Natural killer cell treated with Interleukin-12 subunit alpha and Interleukin-12 subunit beta and Interleukin-15 and Interleukin-18, amount 100 ng/mL, for 72 hours (primary cell): ENCODE measurements at regions not wholly inside any gene's neighbourhood (a gene's known extent, or its start where the extent isn't known, plus 50 kb on each side); places are given as distances from the start of the nearest gene placed in this dataset.

Experiments
- ATAC-seq, 2 donors: fragments of 150-1000 bp; cut with Tn5 transposase in 1 of 2; sonication (Bioruptor Pico), chemical (Tn5 transposase) in 1 of 2; 2 replicates each; pipeline ENCODE4 v1.10.0; 2021
- DNase-seq: peaks from one replicate; pipeline ENCODE4 v3.0.0; 2022; ENCODE audit warnings: low spot score
- H3K27ac Mint-ChIP-seq, 2 donors: 1 replicate in 1 of 2; 2 replicates in 1 of 2; pipeline ENCODE4 v1.8.0; 2022; ENCODE audit warnings: mixed read lengths in 2 of 2, mild to moderate bottlenecking in 1 of 2, moderate library complexity in 1 of 2
- H3K27me3 Mint-ChIP-seq, 2 donors: 1 replicate in 1 of 2; 2 replicates in 1 of 2; pipeline ENCODE4 v1.8.0; 2022; ENCODE audit warnings: mixed read lengths in 2 of 2
- H3K36me3 Mint-ChIP-seq: one replicate; pipeline ENCODE4 v1.8.0; 2022; ENCODE audit warnings: mixed read lengths
- H3K4me1 Mint-ChIP-seq, 2 donors: 1 replicate in 1 of 2; 2 replicates in 1 of 2; pipeline ENCODE4 v1.8.0; 2022; ENCODE audit warnings: low read depth in 2 of 2, mixed read lengths in 2 of 2, mild to moderate bottlenecking in 1 of 2
- H3K4me3 Mint-ChIP-seq: one replicate; pipeline ENCODE4 v1.8.0; 2022; ENCODE audit warnings: mixed read lengths
- H3K9me3 Mint-ChIP-seq: 2 replicates; pipeline ENCODE4 v1.8.0; 2022; ENCODE audit warnings: mixed read lengths

- Mint-ChIP-seq H3K27ac (no peak overlapping the region), H3K27me3 (peaks cover 18 to 19% of the 10 kb centered on the region in 2 donors), H3K9me3 (no peaks in the 10 kb centered on the region), H3K36me3 (no peaks in the 10 kb centered on the region), H3K4me1 (no peaks in the 10 kb centered on the region), H3K4me3 (no peak overlapping the region)
- ATAC-seq (no peak), DNase-seq (no peak)
These were observed 376.0 kb downstream of the BCOR start for GRCh38 chrX:39721566-39722279.

GRCh38 chrX:39724544-39724943, 373.2 kb downstream of the BCOR start:
- Mint-ChIP-seq H3K4me1 (no peaks in the 10 kb centered on the region), H3K4me3 (no peak overlapping the region), H3K36me3 (no peaks in the 10 kb centered on the region), H3K9me3 (no peaks in the 10 kb centered on the region), H3K27me3 (peaks cover 19 to 27% of the 10 kb centered on the region in 2 donors), H3K27ac (no peak overlapping the region)
- ATAC-seq (peak; percentile 55 to 62), DNase-seq (no peak)

GRCh38 chrX:39725114-39725513, 372.6 kb downstream of the BCOR start:
- no peak overlapping the region for H3K27ac Mint-ChIP-seq
- H3K4me3 Mint-ChIP-seq = no peak overlapping the region
- no peaks in the 10 kb centered on the region for H3K4me1 Mint-ChIP-seq

GRCh38 chrX:39725928-39726619, 371.7 kb downstream of the BCOR start:
- Mint-ChIP-seq H3K4me3 (no peak overlapping the region), H3K9me3 (no peaks in the 10 kb centered on the region), H3K27me3 (peaks cover 19 to 32% of the 10 kb centered on the region in 2 donors), H3K27ac (no peak overlapping the region), H3K36me3 (no peaks in the 10 kb centered on the region), H3K4me1 (peaks cover 4 to 5% of the 10 kb centered on the region in 2 donors)
- no peak for ATAC-seq
- DNase-seq = no peak

More at GRCh38 chrX:39725114-39725513, 372.6 kb downstream of the BCOR start:
- ATAC-seq = no peak
- Mint-ChIP-seq H3K27me3 (peaks cover 19 to 27% of the 10 kb centered on the region in 2 donors), H3K9me3 (no peaks in the 10 kb centered on the region), H3K36me3 (no peaks in the 10 kb centered on the region)
- no peak for DNase-seq

GRCh38 chrX:39726771-39727170, 371.0 kb downstream of the BCOR start:
- H3K36me3 Mint-ChIP-seq = no peaks in the 10 kb centered on the region
- ATAC-seq = no peak
- DNase-seq = no peak
- H3K27me3 Mint-ChIP-seq = peaks cover 19 to 37% of the 10 kb centered on the region in 2 donors
- no peak overlapping the region for H3K27ac Mint-ChIP-seq
- peaks cover 4 to 5% of the 10 kb centered on the region in 2 donors for H3K4me1 Mint-ChIP-seq
- no peaks in the 10 kb centered on the region for H3K9me3 Mint-ChIP-seq
- no peak overlapping the region for H3K4me3 Mint-ChIP-seq

- no peak for ATAC-seq
- no peak for DNase-seq
These were observed 369.7 kb downstream of the BCOR start for GRCh38 chrX:39728025-39728424.

GRCh38 chrX:39728852-39729598, 368.7 kb downstream of the BCOR start:
- no peak overlapping the region for H3K4me3 Mint-ChIP-seq
- ATAC-seq (no peak), DNase-seq (no peak)
- H3K27me3 Mint-ChIP-seq = peaks cover 0 to 30% of the 10 kb centered on the region in 2 donors
- H3K4me1 Mint-ChIP-seq = peaks cover 4 to 5% of the 10 kb centered on the region in 2 donors
- H3K27ac Mint-ChIP-seq = no peak overlapping the region
- H3K36me3 Mint-ChIP-seq = no peaks in the 10 kb centered on the region
- no peaks in the 10 kb centered on the region for H3K9me3 Mint-ChIP-seq

More at GRCh38 chrX:39728025-39728424, 369.7 kb downstream of the BCOR start:
- Mint-ChIP-seq H3K4me3 (no peak overlapping the region), H3K36me3 (no peaks in the 10 kb centered on the region), H3K4me1 (peaks cover 4 to 5% of the 10 kb centered on the region in 2 donors), H3K9me3 (no peaks in the 10 kb centered on the region), H3K27me3 (peaks cover 8 to 29% of the 10 kb centered on the region in 2 donors), H3K27ac (no peak overlapping the region)

- peaks cover 0 to 27% of the 10 kb centered on the region in 2 donors for H3K27me3 Mint-ChIP-seq
- H3K9me3 Mint-ChIP-seq = no peaks in the 10 kb centered on the region
- no peak for DNase-seq
- H3K36me3 Mint-ChIP-seq = no peaks in the 10 kb centered on the region
- ATAC-seq = no peak
- H3K27ac Mint-ChIP-seq = peak overlapping the region in 1 of 2 donors; percentile 35
- H3K4me1 Mint-ChIP-seq = peaks cover 4 to 5% of the 10 kb centered on the region in 2 donors
- no peak overlapping the region for H3K4me3 Mint-ChIP-seq
These were observed 367.6 kb downstream of the BCOR start for GRCh38 chrX:39729981-39730661.

- no peak overlapping the region for H3K4me3 Mint-ChIP-seq
- no peak for DNase-seq
- ATAC-seq = peak; percentile 56 to 69
- H3K27me3 Mint-ChIP-seq = peaks cover 0 to 27% of the 10 kb centered on the region in 2 donors
- no peaks in the 10 kb centered on the region for H3K36me3 Mint-ChIP-seq
- no peaks in the 10 kb centered on the region for H3K9me3 Mint-ChIP-seq
- H3K4me1 Mint-ChIP-seq = peaks cover 4 to 5% of the 10 kb centered on the region in 2 donors
- peak overlapping the region in 1 of 2 donors; percentile 35 for H3K27ac Mint-ChIP-seq
These were observed 367.0 kb downstream of the BCOR start for GRCh38 chrX:39730662-39731329.

GRCh38 chrX:39731330-39731667, 366.5 kb downstream of the BCOR start:
- H3K36me3 Mint-ChIP-seq = no peaks in the 10 kb centered on the region
- ATAC-seq (peak in 1 of 2 donors; percentile 54), DNase-seq (no peak)

GRCh38 chrX:39731735-39732134, 366.0 kb downstream of the BCOR start:
- no peak for ATAC-seq
- no peak for DNase-seq
- peaks cover 0 to 27% of the 10 kb centered on the region in 2 donors for H3K27me3 Mint-ChIP-seq
- H3K4me1 Mint-ChIP-seq = peaks cover 4 to 5% of the 10 kb centered on the region in 2 donors
- H3K4me3 Mint-ChIP-seq = no peak overlapping the region
- no peaks in the 10 kb centered on the region for H3K36me3 Mint-ChIP-seq
- no peaks in the 10 kb centered on the region for H3K9me3 Mint-ChIP-seq
- H3K27ac Mint-ChIP-seq = no peak overlapping the region

More at GRCh38 chrX:39731330-39731667, 366.5 kb downstream of the BCOR start:
- no peak overlapping the region for H3K27ac Mint-ChIP-seq
- H3K9me3 Mint-ChIP-seq = no peaks in the 10 kb centered on the region
- no peak overlapping the region for H3K4me3 Mint-ChIP-seq
- peaks cover 4 to 5% of the 10 kb centered on the region in 2 donors for H3K4me1 Mint-ChIP-seq
- H3K27me3 Mint-ChIP-seq = peaks cover 0 to 27% of the 10 kb centered on the region in 2 donors

GRCh38 chrX:39733745-39734144, 364.0 kb downstream of the BCOR start:
- Mint-ChIP-seq H3K27me3 (peaks cover 0 to 15% of the 10 kb centered on the region in 2 donors), H3K4me1 (peaks cover 4 to 5% of the 10 kb centered on the region in 2 donors), H3K27ac (no peak overlapping the region), H3K4me3 (no peak overlapping the region), H3K36me3 (no peaks in the 10 kb centered on the region), H3K9me3 (no peaks in the 10 kb centered on the region)
- DNase-seq (no peak), ATAC-seq (no peak)
